GM18498 (cell line): ENCODE measurements at regions not wholly inside any gene's neighbourhood (a gene's known extent, or its start where the extent isn't known, plus 50 kb on each side); places are given as distances from the start of the nearest gene placed in this dataset.

Experiments
- ATAC-seq: cut with Tn5 transposase; IDR thresholded peaks from one replicate; pipeline ENCODE4 v1.9.1; 2021; ENCODE audit warnings: mild to moderate bottlenecking, moderate library complexity; ENCODE audit not compliant: unreplicated experiment

DNA sequence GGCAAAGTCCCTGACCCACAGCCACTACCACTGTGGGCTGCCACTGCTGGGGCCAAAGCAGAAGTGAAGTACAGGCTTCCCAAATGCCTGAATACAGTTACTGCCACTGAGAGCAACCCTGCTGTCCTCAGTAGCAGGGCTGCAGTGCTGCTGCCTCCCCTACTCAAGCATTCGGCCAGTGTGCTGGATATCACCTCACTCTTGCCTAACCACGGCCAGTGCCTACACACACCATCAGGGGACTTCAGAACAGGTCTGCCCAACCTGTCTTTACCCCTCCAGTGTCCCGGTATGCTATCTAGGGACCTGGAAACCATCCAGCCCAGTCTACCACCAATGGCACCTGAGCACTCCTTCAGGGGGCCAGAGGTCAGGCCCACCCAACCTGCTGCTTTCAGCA, 261.5 kb upstream of the COL8A1 start:
- ATAC-seq: no peak

DNA sequence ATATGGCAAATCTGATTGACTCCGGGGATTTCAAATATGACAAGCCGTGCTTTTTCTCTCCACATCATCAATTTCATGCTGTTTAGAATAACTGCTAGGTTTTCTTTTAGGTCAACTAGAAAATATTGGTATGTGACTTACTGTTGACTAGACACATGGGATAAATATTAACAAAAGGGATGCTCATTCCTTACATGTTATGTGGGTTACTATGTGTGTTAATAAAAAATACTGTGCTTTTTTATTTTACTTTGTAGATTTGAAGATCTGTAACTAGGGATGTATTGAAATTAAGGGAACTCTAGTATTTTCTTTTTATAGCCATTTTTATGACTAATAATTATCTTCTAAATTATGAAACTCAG, 264.6 kb upstream of the COL8A1 start:
- no peak for ATAC-seq

DNA sequence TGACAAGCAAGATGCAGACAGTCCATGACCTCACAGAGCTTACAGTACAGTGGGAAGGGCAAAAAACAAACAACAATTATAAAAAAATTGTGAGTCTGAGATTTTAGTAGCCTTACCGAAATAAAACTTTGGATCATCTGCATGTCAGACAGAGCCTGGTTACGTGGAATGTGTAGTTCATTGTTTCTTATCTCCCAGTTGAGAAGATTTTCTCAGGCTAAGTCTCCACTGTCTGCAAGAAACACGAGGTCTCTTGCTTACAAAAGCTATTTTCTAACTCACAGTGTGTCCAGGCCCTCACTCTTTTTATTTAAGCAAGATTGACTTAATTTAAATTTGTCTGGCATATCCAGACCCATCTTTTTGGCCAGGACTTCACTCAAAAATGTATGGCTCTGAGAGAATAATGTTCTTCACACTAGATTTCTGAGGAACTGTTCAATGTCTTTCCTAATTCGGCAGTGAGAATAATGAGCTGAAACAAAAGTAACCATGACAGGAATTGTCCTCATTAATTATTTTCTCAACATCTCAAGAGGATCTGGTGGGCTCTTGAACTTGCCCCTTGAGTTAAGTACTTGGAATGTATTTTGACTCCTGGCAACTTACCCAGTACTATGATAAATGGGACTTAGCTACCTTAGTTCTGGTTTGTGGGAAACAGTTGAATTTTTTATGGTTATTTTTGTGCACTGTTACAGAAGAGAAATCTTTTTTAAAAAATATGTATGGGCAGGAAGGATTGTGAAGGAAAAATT, 265.1 kb upstream of the COL8A1 start:
- ATAC-seq: no peak

DNA sequence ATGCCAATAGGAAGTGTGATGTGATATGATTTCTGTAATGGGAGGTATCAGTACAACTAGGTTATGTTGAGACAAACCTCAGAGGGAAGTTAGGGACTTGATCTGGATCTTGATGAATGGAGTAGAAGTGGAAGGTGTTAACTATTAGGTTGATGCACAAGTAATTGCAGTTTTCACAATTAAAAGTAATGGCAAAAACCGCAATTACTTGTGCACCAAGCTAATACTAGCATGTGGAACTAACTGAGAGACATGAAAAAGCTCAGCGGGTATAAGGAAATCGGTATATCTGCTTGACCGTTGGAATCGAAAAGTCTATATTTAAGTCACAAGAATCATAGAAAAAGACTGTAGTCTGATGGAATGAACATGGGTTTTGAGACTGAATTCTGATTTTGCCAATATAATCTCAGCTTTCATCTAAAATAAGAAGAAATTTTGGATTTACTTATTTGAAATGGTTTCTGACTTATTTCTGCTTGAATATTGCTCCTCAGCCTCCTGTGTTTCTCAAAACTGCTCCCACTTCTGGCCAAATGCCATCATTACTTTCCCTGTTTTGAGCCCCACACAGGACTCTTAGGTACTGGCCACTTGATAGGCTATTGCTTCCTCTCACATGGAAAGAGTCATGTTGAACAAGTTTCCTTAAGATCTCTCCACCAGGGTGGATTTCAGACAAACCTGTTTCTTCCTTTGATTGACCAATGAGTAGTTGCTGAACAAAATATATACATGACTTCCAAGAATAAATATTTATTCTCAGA, 271.5 kb upstream of the COL8A1 start:
- ATAC-seq: no peak

DNA sequence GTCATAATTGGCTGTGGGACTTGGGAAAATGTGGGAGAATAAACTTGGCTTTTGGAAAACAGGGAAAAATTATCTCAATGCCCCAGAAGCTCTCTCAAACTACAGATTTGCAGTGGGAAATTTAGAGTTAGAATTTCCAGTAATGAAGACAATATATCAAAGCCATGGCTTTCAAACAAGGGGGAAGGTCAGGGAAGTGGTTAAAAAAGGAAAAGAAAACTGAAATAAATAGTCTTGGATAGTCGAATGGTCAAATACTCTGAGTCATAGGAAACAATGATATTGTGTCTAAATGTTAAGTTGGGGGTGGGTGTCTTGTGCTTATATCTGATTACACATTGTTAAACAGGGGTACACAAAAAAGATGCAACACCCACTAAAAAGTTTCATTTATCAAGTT, 272.4 kb upstream of the COL8A1 start:
- ATAC-seq: no peak

DNA sequence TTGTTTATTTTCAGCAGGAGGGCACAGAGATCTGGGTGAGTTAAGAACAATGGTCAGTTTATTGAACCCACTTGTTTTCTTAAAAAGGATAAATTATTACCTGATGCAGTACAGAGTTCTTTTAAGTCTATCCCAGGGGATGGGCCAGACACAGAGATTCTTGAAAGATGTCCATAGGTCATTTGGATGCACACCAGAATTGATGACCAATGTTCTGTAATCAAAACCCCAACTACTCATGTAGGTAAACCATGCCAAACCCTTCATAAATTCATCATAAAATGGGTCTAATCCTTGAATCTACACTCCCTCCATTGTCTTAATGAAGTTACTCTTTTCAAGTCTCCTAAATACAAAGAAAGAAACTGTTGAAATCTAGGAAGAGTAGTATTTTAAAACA, 273.0 kb upstream of the COL8A1 start:
- ATAC-seq: no peak

DNA sequence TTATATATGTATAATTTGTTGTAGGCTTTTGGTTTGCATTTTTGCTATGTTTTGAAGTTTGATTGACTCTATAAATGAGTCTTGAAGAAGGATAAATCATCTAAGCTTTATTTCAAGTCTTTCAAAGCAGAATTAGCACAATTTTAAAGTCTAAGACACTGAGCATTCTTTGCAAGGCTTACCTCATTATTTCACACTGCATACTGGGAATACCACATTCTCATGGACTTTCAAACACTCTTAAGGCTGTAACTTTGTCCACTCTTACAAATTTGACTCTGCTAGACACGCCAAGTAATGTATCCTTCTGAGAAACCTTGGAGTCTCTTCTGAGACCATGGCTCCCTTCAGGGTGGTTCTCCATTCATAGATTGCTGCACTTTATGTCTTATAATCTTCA, 281.3 kb upstream of the COL8A1 start:
- ATAC-seq: no peak

DNA sequence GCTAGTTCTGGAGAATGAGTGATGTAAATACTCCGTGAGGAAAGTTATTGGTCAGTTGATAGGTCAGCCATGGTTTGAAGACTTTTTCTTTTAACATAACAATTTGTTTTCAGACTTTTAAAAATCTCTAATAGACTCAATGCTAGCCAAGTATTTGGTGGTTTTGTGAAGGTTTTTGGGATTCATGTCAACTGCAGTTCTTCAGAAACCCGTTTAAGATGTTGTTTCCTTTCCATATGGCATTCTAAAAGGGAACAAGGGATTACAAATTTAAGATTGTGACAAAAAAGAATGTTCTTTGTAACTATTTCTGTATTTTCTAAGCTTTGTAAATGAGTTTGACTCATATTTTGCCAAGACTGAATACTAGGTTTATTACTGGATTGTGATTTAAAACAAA, 281.7 kb upstream of the COL8A1 start:
- ATAC-seq: no peak

DNA sequence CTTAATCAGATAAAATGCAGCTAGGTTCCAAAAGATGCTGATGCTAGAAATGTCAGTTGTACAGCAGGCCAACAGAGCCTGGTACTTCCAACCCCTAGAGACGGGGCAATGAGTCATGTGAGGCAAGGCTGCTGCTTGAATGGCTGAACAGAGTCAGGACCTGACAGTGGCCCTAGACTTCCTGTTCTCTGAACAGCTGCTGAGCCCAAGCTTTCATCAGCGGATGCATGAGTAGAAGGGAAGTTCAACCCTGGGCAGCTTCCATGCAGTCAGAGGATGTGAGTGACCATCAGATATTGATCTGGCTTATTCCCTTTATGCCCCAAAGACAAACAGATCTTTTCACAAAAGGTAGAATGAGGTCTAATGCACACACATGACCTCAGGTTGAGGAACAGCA, 282.9 kb upstream of the COL8A1 start:
- ATAC-seq: no peak

DNA sequence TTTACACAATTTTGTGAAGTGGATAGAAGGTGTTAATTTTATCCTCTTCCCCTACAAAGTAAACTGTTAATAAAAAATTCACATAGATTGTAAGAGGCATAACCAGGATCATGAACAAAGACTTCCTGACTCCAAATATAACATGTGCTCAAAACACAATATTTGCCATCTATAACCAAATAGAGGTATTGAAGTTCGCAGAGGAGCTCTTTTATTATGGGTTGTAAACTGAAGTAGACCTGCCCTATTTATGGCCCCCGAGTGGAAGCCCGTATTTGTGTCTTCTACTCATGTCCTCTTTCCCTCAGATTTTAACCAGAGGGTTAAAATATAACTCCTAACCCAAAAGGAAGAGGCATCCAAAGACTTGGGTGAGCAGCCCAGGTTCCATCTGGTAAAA, 285.6 kb upstream of the COL8A1 start:
- no peak for ATAC-seq

DNA sequence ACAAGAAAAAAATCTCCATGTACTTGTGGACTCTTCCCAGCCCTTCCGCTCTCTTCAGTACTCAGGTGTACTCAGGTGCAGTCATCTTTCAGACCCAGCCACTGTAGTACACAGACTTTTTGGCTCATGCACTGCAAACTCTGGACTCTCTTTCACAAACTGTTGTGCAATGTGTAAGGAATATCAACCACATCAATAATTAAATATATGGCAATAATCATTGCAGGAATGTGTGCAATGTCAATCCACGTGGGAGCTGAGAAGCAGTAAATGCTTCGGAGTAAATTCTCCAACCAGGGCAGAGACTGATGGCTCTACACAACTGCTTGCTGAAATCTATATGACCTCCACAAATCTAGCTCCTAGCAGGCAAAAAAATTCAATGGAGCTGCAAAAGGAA, 287.3 kb upstream of the COL8A1 start:
- no peak for ATAC-seq

DNA sequence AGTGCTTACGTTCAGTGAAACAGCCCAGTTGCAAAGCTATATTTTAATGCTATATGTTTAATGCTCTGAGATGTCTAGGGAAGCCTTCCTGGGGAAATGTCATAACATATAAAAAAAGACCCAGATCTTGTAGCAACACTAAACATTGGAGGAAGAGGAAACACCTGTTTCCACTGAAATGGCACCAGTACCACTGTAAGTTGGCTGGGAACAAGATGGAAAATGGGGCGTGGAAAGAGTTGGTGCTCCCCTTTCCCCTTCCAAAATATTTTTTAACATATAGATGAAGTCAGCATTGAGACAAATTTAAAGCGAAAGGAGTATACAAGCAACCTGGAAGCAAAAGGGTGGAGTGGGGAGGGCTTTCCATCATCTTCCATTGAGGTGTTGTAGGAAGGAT, 289.9 kb upstream of the COL8A1 start:
- ATAC-seq: no peak

DNA sequence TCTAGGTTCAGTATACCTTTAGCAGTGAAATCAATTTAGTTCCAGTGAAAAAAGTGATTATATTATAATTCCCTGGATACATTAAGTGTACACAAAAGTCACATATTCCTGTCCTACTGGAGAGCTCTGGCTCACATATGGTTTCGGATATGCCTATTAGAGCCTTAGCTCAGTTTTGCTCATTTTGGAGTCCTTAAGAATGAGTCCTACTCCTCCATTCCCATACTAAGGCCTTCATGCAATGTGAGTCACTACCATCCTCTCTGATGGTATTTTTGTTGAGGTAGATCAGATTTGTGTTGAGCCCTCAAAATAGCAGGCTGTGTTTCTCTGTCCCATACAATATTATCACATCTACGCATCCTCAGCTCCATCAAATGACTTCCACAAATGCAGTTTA, 294.2 kb upstream of the COL8A1 start:
- ATAC-seq: no peak

DNA sequence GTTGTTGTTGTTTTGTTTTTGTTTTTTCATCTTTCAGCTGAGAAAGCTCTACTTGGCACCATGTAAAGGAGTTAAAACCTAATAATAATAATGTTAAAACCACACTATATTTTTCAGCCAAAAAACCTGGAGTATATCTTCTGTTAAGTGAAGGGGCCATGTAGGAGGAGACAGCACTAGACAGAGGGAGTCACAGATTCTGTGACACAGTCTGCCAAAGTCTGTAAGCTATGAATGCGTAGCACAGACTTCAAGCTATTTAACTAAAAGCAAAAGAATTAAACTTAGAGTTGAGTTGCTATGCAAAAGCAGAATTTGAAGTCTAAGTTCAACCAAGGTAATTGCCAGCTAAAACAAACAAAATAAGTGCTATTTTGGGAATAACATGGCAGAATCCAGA, 296.0 kb upstream of the COL8A1 start:
- no peak for ATAC-seq

DNA sequence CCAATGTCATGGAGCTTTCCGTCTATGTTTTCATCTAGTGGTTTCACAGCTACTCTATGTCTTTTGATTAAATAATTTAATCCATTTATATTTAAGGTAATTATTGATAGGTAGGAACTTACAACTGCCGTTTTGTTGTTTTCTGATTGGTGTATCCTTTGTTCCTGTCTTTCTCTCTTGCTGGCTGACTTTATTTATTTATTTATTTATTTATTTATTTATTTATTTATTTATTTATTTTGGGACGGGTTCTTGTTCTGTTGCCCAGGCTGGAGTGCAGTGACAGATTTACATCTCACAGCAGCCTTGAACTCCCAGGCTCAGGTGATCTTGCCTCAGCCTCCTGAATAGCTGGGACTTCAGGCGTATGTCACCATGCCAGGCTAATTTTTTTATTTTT, 299.2 kb upstream of the COL8A1 start:
- ATAC-seq: no peak

DNA sequence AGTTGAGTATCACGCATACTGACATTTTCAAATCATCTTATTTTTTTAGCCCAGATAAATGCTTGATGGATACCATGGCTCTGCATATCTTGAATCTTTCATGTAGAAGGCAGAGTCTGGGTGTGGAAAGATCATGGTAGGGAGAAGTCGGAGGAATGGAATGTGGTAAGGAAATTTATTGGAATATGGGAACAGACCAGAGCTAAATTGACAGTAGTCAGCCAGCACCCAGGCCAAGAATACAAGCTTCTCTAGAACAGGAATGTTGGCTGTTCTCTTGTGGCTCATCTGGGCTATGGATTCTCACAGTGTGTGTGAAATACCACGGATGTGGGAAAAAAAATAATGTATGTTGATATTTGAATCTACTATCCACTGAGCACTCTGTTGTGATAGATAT, 305.7 kb upstream of the COL8A1 start:
- no peak for ATAC-seq

DNA sequence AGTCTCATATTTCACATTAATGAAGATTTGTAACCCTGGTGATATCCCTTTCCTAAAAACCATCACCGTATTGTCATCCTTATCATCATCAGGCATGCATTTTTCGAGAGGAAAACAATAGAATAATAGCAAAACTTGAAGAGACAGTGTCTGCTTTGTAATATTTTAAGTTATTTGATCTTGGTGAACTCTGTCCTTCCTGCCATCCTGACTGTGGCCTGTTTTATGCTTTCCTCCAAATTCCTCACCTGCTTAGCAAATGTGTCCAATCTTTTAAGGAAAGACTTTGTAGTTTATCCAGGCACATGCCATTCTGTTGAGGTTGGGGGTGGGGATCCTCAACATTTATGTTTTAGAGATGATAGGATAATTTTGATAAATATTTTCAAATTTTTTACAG, 306.1 kb upstream of the COL8A1 start:
- ATAC-seq: no peak

DNA sequence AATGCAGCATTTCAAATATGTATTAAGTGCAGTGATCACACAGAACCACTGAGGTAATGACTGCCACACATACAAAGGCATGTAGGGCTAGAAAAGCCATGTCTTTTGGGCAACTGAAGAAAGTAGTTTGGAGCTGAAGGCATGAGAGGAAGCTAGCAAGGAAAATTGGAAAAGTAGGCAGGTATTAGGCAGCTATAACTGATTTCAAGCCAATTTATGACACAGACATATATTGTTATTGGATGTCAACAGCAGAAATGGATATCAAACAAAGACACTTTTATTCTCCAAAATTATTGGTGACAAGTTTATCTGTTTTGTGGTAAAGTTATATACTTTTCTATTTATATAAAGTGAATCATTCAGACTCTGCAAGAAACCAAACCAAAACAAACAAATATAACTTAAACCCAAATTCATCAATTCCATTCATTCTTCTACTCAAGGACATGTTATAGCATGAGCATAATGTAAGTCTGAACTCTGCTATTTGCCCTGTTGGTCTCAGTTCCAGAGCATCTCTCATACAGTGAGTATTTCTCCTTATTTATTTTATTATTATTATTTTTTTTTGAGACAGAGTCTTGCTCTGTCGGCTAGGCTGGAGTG, 307.4 kb upstream of the COL8A1 start:
- no peak for ATAC-seq

DNA sequence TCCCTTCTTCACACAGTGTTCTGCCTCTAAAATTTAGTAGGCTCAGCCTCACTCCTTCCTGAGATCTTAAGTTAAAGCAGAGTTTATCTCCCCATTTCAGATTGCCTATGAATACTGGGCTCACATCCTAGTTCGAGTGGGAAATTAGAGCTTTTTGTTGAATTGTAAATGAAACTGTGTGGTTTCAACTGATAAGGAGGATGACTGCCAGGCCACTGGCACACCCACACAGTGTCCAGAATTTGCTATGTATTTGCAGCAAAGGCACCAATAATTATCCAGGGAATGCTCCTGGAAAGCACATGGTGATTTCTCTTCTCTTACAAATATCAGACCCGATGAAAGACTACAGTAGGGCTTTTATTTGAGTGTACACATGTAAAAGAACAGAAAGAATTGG, 308.1 kb upstream of the COL8A1 start:
- ATAC-seq: no peak

DNA sequence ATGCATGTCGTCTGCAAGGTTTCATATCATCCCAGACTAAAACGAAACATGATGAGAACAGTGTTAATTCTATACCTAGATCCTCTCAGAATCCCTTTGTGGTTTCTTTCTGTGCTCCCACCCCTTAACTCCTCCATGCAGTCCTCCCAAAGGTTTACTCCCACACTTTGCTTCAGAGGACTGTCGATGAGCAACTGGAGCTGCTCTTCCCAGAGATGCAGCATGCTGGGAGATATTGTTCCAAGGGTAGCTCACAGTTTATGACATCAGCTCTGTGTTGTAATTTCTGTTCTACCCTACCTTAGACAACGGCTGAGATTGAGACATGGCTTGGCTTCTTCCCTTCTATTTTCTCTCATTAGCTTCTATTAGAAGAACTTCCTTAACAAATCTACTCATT, 313.0 kb upstream of the COL8A1 start:
- ATAC-seq: no peak

DNA sequence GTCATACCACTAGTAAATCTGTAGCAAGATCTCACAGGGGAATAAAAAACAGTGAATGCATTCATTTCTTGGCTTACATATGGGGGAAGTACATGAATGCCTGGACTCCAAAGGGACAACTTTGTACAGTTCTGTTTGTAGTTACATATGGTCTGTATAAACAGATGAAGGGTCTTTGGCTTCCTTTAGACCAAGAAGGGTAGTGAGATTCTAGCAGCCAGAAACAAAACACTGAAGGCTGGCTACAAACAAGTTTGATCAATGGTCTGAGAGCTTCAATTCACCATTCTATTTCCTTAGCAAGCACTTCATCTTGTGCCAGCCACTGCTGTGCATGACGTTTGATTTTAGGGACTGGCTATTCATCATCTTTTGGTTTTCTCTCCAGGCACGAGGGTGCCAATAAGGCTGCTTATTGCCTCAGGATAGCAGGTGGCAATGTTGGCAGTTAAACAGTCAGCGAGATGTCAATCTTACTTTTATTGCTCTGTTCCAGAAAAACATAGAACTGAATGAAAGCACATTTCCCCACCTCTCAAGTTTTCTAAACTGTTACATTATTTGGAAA, 313.7 kb upstream of the COL8A1 start:
- ATAC-seq: no peak

DNA sequence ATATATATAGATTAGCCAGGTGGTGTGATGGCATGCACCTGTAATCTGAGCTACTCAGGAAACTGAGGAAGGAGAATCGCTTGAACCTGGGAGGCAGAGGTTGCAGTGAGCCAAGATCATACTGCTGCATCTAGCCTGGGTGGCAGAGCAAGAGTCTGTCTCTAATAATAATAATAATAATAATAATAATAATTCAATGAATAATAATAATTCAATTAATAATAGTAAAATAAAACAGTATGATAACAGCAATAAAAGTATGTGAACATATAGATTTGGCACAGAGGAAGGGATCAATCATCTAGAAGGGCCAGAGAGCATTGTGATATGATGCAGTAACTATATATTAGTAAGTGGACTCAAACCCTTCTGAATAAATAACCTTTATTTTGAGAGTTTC, 314.5 kb upstream of the COL8A1 start:
- no peak for ATAC-seq
